Brain pericyte (primary cell): ENCODE measurements at regions not wholly inside any gene's neighbourhood (a gene's known extent, or its start where the extent isn't known, plus 50 kb on each side); places are given as distances from the start of the nearest gene placed in this dataset.

Experiments used
- DNase-seq: peaks from one replicate; pipeline ENCODE4 v3.0.0-alpha.2; 2012; ENCODE audit warnings: low read depth, low spot score

DNA sequence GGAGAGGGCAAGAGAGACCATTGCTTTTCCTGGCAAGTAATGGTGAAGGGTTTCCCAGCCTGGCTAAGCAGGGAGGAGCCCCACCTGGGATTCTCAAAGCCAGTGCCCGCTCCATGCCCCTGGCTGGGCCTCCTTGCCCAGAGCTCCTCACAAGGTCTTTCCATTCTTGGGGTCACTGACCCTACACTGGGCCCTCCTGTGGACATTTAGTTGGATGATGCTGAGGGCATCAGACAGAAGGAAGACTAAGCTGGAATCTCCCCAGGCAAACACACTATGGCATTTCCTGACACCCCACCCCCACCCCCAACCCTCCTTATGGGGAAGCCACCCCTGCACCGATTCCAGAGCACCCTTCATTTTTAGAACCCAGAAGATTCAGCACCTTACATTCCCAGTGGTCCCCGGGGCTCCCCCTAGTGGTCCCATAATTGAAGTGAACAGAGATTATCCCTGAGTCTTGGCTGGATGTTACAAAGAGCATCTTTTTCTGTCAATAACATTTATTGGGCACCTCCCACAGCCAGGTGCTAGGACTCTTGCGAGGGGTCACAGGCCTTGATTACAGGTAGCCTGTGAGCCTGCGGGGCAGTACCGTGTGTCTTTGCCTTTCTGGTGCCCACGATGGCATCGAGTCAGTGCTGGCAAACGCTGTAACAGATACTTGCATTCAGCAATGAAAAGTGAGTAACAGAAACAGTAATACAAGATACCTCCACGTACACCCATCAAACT, 548.5 kb downstream of the BUD13 start:
- DNase-seq: no peak

DNA sequence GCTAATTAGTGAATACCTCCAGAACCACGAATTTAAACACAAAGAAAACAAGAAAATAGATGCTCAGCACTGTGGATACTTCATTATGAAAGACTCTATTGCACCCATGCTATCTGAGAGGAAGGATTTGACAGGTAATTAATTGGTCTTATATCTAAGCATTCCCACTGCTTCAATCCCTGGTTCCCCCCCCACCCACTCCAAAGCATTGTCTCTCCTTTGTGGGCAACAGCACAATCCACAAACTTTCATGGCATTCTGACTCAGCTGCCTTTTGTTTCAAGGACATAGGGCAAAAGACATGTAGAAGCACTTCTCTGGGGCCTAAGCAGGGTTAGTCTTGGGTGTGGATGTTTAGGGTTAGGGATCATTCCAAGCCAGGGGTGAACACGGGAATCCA, 551.4 kb downstream of the BUD13 start:
- no peak for DNase-seq

DNA sequence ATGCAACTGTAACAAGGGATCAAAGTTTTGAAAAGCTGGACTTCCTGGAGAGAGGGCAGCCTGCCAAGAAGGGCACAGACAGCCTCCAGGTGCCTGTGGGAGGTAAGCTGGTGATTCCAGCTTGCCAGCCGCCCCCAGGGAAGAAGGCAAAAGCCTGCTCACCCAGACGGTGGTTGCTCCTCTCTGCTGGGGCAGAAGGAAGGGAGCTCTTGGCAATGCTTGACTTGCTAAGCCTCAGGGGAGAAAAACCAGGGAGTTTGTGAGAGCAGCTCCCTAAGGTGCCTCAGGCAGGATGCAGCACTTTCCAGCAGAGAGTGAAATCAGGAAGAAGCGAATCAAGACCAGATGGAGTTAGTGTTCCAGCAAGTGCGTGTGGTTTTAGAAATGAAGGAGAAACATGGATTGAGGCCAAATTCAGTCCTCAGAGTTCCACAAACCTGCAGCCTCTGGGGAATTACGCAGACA, 553.6 kb downstream of the BUD13 start:
- DNase-seq: no peak

DNA sequence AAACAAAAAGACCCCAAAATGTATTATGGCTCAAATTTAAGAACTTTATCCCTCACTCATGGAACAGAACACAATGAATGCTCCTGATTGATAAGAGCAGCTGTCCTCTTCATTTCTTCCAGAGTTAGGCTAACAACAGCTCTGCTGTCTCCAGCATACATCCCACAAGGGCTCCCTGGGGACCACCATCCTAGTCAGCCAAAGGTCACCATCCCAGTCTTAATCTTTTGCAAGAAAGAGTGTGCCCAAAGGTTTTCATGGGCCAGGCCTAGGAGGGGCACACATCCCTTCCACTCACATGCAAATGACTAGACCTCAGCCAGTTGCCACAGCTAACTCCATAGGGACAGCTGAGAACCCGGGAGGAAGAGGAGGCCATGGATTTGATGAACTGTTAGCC, 555.3 kb downstream of the BUD13 start:
- DNase-seq: no peak

DNA sequence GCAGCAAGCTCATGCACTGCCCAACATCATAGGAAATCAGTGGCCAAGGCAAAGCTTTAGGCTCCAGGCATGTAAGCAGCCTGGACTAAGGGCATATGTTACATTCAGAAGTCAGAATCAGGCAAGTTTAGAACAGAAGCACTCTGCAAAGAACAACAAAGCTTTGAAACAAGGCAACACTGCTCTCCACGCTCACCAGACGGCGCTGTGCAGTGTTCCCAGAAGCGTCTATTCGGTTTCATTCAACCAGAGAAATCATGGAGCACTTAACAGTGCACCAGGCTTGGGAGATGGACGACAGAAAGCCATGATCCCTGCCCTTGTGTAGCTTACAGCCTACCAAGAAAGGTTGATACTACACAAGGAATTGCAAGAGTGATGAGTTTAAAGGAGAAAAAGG, 555.8 kb downstream of the BUD13 start:
- no peak for DNase-seq

DNA sequence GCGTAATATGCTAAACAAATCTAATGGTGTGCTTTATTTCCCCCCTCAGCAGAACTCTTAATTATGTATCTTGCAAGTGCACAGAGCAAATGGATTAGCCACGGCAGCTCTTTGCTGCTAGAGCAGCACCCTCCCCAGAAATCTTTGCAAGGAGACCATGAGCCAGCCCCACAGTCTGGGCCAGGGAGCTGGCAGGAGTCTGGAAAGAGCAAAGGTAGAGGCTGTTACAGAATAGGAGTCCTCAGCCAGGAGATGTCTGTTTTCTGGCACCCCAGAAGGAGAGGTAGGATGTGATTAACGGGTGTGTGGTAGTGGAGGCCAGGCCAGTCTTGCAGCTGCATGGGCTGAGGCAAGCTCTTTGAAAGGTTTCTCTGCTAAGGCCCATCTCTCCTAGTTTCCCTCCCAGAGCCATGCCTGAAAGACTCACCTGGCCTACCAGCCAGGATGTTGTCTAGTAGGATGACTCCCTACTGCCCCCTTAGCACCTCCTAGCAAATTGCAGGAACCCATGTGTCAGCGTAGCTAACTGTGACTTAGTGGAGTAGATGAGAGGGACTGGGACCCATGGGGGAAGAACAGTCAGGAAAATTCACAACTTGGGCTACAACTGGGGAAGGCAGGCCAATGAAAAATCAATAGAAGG, 557.2 kb downstream of the BUD13 start:
- no peak for DNase-seq

DNA sequence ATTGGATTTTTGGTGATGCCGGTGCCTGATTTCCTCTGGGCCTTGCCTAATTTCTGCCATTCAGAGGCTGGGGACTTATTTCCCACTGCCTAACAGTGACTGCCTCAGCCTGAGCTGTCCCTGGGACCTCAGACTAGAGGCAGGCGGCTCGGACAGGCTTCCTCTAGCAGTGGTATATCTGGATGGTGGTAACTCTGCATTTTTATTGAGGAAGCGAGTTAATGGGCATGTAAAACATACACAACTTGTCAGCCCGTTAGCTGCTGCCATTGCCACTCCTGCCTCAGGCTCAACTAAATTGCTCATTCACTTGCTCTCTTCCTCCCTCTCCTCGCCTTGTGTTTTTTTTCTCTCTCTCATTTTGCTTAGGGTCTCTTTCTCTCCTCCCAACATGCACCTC, 561.6 kb downstream of the BUD13 start:
- no peak for DNase-seq

DNA sequence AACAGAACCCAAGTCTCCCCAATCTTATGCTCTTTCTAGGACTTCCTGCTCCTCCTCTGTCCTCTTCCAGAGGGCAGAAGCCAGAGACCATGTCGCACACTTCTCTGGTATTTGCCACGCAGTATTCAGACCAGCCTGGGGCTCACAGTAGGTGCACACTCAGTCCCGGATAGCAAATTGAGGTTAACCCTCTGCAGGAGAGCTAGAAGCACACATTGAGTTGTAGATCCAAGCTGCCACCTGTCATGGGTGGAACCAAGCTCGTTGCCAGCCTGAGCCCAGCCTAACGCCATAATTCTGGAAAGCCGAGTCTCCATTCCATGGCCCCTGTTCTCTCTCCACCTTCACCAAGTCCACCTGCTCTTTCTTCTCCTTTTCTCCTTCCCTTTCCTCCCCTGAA, 562.1 kb downstream of the BUD13 start:
- DNase-seq: no peak

DNA sequence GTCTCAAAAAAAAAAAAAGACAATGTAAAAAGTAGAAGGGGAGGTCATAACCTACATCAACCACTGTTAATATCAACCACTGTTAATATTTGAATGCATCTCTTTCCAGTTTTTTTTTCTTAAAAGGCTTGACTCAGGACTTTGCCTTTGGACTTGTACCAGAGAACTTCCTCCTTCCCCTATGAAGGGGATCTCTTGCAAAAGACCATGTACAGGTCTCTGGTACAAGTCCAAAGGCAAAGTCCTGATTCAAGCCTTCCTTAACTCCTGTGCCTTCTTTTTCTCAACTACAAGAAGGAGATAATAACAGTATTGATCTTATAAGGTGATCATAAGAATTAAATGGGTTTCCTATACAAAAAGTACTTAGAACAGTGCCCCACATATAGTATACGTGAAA, 563.5 kb downstream of the BUD13 start:
- no peak for DNase-seq

DNA sequence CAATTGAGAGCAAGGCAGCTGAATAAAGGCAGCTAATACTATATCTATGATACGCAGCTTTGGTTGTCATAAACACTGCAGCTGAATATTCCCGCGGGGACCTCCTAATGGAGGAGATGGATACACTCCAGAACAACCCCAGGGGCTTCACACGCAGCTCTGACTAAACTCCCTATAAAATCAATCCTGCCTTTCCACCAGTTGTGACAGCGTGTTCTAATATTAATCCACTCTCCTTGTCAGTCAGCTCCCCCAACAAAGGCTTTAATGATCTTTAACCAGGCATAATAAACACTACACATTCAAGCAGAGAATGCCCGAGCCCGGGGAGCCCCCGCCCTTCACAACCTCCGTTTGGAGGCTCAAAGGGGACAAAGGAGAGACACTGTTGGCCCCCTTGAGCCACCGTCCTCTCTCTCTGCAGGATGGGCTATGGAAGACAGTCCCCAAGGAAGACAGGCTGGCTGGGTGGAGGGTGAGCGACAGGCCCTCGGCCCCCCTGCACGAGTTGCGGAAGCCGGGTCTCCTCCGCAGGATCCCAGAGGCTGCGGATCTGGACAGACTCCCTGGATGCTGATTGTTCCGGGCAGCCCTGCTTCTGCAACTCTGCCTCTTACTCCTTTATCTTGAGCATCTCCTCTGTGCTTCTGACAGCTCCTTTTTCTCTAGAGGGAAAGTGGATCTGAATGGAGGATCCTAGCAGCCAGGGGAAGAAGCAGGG, 565.2 kb downstream of the BUD13 start:
- DNase-seq: no peak

DNA sequence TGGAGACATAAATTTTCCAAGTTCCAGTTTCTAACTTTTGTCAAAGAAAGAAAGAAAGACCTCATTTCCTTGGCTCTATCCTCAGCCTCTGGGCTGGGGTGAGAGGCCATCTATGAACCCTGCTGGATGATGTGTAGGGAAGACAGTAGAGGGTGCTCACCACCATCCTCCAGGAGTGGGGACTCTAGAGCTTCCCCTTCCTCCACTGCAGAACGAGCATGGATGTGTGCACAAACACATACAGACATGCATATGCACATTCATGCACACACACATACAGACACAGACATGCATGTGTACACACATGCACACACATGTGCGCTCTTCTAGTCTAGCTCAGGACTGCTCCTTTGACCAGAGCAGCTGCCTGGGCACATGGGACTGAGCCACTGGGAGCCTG, 565.8 kb downstream of the BUD13 start:
- no peak for DNase-seq

DNA sequence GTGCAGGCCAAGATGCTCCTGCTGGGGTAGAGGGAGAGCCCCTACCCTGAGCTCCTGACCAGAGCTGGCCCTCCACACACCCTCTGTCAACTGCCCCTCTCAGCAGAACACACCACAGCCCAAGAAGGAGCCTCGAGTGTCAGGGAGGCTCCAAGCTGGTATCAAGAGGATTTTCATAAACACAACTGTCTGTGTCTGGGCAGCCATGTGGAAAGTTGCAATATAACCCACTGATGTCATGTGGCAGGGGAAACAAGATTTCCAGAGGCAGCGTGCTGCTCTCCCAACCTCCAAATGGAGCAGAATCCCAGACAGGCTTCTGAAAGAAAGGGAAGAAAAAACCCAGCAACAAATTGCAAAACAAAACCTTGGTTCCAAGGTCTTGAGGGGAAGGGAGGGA, 569.9 kb downstream of the BUD13 start:
- no peak for DNase-seq

DNA sequence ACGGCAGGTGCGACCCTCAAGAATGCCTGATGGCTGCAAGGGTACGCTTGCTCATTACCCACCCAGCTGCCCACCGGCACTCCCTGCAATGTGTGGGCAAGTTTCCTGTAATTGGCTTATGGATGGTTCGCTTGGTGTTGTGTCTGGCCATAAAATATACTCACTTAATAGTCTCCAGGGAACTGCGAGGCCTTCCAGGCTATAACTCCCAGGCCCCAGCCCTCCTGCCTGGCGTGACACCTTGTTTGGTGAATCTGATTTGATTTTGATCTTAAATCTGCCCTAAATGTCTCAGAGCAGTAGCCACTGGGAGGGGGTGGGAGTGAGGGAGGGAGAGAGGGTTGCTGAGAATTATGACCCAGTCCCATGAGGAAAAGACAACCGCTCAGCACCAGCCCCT, 572.2 kb downstream of the BUD13 start:
- DNase-seq: no peak

DNA sequence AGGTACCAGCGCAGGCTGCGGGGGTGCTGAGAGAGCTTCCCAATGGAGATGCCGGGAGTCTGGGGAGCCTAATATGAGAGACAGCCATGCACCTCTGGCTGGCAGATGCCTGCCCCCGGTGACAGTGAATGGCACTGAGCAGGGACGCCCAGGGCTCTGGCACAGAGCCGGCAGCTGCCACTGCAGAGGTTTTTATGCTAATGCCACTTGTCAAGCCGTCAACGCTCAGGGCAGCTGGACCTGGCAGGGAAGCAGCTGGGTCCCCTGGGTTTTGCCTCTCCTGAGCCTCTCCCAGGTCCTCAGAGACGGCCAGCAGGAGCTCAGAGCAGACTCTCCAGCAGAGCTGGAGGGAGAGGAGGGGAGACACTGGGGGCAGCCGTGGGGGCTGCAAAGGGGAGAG, 573.6 kb downstream of the BUD13 start:
- DNase-seq: no peak

DNA sequence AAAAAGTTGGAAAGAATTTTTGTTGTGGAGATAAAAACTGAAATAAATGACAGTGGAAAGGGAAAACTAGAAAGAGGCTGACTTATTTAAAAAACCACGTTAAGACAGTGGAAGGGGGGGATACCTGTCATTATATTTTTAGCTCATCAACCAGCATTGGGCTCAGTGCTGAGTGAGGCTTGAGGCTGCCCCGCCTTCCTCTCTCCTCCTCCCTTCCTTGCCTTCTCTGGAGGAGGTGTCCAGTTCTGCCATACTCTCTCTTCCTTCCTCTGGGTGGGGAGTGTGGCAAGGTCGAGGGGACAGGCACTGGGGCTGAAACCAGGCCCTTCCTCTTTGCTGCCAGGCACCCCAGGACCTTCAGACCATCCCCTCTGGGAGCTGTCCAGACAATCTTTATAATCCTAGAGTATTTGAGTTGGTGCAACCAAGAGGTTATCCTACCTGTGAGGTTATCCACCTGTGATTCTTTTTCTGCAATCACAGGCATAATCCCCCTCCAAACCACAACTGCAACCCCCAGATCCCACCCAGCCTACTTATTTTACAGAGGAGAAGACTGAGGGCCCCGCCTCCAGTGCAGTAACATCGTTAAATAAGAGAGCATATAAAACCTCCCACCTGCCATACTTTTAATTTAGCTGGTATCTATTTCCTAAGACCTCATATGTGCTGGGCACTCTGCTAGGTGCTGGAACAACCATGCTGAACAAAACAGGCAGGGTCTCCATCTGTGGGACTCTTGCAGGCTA, 578.5 kb downstream of the BUD13 start:
- no peak for DNase-seq

DNA sequence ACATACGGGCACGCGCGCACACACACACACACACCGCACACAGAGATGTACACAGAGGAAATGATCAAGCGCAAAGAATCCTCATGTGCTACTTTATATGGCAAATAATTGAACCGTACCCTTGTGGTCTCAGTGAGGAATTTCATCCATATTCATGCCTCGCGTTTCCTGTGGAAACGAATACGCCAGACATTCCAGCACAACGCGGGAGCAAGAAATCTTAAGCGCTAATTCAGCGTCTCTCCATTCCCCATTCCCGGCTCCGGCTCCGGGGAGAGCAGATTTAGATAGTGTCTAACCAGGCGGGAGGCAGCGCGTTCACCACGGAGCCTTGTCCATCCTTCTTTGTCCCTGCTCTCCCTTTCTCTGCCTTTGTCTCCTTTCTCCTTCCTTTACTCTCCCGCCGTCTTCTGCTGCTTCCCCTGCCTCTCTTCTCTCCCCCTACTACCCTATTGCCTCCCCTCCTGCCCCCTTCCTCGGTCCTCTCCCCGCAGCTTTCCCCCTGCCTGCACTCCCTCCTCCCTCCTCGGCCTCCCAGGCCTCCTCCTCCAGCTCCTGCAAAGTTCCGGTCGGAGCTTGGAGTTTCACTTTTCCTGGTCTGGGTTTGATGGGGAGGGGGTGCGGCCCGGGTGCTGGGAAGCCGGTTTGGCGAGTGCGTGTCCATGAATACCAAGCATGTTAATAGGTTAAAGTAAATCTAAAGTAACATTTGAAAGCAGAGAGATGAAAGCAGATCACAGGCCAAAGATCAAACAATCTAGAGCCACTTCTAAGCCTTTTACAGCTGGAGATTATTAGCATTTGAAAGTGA, 579.3 kb downstream of the BUD13 start:
- DNase-seq: no peak

DNA sequence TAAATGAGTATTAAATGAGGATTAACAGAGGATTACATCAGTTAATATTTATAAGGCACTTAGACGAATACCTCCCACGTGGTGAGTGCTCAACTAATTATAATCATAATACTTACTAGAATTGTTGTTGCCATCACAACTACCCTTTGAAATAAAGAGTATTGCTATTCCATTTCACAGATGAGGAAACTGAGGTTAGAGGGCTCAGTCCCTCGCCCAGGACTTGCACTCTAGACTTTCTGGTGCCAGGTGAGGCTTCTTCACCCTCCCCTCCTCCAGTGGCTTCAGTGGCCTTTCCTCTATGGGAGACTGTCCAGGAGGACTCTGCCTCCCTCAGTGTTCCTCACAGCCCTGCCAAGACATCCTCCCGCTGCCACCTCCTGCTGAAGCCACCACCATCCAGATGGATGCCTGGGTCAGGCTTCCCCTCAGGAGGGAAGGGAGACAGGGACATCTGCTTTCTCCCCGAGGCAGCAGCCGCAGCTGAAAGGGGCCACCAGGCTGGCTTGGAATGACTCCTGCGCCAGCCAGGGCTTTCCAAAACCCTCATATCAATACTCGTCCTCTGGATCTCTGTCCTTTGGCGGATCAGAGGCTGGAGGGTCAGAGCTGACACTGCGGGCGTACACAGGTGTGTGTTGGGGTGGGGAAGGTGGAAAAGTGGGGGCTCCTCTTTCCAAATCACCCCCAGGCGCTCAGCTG, 580.1 kb downstream of the BUD13 start:
- no peak for DNase-seq

DNA sequence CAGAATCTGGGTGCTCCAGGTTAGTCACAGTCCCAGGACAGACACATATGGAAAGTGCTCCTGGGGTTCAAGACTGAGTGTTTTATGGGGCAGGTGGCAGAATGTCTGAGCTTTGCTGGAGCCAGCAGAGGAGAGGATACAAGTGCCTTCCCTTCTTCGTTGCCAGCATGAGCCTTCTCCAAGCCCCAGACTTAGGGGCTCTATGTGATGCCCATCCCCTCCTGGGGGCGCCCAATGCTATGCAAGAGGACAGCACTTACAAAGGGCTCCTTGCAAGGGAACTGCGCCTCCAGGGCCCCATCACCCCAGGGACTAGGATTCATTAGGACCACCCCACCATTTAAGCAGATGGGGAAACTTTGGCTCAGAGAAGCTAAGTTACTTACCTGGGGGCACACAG, 581.9 kb downstream of the BUD13 start:
- DNase-seq: no peak

DNA sequence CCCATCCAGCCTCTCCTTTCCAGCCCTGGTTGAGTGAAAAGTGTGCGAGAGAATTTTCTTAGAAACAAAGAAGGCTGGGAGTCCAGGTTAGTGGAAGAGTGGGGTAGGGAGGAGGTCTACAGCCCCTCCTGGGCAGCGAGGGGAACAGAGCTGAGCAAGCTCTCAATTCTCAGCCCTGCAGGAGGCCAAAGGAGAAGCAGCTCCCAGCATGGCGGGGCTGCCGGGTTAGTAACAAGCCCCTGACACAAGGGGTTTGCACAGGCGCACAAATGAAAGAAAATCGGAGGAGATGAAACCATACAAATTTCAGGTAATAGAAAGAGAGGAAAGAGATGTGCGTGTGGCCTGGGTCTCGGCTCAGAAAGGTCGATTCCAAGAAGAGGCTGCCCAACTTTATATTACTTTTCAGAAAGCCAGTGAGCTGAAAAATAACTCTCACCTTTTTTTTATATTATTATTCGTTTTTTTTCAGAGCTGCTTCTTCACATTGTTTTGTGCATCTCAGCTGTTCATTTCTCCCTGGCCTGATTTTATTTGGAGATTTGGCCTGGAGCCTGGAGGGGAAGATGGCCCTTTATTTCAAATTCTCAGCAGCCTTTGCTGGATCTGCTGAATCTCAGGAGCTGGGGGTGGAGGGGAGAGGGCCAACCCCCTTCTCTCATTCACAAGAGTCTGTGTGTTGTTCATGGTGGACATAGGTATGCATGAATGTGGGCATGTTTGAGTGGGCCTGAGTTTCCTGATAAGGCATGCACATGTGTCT, 583.2 kb downstream of the BUD13 start:
- no peak for DNase-seq

DNA sequence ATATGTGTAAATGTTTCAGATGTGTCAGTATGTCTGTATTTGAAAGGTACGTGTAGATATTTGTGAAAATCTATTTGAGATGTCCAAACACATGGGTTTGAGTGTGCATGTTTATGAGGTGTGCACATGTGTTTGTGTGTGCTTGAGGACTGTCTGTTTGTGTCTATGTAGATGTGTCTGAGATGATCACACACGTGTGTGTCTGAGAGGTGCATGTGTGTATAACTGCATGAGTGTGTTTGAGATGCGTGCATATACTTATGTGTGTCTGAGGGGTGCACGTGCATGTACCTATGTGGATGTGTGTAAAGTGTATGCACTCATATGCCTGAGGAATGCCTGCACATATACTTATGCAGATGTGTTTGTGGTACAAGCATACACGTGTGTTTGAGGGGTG, 584.4 kb downstream of the BUD13 start:
- DNase-seq: no peak
